ENCODE measurements at regions not wholly inside any gene's neighbourhood (a gene's known extent, or its start where the extent isn't known, plus 50 kb on each side); places are given as distances from the start of the nearest gene placed in this dataset.
A peak's percentile ranks its signal among the peaks of the same experiment; 100 is the strongest.

- no peak for DNase-seq
These were observed 133.4 kb upstream of the CDH4 start for GRCh38 chr20:61118429-61119224.

- no peak for DNase-seq
These were observed 132.8 kb upstream of the CDH4 start for GRCh38 chr20:61119273-61119672.

- DNase-seq = no peak
These were observed 132.2 kb upstream of the CDH4 start for GRCh38 chr20:61119794-61120410.

- peak; percentile 55 for DNase-seq
These were observed 131.2 kb upstream of the CDH4 start for GRCh38 chr20:61120595-61121515.

- no peak for DNase-seq
These were observed 130.4 kb upstream of the CDH4 start for GRCh38 chr20:61121661-61122060.

DNA sequence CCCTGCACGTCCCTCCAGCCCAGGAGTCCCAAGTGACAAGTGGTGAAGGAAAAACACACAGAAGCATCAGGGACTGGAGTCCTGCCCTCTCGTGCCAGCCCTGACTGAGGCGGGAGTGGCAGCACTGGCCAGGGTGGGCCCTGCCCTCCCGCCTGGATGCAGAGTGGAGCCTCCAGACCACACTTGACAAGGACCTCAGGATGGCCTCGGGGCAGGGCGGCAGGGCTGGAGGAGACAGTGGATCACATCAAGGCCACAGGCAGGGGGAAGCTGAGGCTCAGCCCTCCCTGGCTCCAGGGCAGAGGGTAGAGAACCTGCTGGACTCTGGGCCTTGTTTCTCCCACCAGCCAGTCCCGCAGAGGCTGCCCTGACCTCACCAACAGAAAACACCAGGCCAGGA, 128.8 kb upstream of the CDH4 start:
- DNase-seq = no peak

DNA sequence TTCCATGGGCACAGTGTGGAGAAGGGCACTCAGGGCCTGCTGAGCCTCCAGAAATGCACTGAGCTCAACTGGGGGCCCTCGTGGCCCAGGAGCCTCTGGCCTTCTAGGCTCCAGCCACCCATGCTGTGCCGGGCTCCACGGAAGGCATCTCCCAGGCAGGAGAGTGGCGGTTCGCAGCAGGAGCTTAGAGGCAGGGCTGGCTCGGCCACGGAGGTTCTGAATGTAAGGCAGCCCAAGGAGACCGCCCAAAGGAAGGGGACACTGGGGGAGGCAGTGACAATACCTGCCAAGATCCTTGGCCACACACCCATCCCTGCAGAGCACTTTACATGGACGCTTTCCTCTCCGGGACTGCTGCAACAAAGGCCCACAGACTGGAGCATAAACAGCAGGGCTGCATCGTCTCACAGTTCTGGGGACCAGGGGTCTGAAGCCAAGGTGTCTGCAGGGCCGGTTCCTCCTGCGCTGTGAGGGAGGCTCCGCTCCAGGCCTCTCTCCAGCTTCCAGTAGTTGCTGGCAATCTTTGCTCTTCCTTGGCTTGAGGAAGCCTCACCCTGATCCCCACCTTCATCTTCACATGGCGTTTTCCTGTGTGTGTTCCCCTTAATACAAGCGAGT, 128.2 kb upstream of the CDH4 start:
- no peak for DNase-seq

DNA sequence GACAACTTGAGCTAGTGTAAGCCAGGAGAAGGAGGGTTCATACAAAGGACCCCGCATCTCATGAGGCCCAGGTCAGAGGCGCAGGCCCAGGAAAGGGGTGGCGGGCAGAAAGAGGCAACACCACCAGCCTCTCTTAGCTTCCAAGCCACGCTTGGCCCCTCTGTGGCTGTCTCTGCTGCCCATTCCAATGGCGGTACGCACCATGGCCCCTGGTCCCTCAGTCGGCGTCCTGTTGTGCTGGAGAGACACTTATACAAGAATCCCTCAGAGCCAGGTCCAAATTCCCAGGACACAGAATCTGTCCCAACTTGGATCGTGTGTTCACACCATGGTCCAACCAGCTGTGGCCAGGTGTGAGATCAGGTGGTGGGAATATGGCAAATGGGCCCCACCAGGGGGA, 127.0 kb upstream of the CDH4 start:
- no peak for DNase-seq

- DNase-seq = no peak
These were observed 126.4 kb upstream of the CDH4 start for GRCh38 chr20:61125546-61126180.

DNA sequence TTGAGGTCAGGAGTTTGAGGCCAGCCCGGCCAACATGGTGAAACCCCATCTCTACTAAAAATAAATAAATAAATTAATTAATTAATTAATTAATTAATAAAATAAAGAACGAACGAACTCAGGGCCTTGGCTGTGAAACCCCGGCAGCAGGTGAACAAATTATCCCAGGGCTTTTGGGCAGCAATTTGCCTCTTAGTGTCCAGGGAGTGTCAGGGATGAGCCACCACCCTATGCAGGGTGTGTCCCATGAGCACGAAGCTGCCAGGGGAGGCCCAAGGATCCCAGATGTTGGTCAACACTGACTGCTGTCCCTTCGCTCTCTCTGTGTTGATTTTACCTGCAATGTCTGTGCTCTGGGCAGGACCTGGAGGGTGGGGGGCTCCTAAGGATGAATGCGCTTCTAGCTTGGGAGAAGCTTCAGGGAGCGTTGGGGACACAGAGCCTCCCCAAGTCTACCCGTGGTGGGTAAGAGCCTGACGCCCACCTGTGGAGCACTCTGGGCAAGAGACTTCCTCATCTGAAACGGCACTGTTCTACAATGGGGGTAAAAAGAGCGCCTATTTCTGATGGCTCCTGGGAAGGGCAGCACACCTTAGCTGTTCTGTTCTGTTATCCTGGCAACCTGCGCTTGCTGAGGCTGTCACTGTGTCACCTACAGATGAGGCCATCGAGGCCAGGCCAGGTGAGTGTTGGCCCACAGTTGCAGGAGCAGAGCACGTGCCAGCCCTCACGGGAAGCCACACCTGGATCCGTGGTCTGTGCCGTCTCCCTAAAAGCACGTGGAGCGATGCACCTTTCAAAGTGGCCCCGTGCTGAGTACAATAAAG, 125.5 kb upstream of the CDH4 start:
- no peak for DNase-seq

DNA sequence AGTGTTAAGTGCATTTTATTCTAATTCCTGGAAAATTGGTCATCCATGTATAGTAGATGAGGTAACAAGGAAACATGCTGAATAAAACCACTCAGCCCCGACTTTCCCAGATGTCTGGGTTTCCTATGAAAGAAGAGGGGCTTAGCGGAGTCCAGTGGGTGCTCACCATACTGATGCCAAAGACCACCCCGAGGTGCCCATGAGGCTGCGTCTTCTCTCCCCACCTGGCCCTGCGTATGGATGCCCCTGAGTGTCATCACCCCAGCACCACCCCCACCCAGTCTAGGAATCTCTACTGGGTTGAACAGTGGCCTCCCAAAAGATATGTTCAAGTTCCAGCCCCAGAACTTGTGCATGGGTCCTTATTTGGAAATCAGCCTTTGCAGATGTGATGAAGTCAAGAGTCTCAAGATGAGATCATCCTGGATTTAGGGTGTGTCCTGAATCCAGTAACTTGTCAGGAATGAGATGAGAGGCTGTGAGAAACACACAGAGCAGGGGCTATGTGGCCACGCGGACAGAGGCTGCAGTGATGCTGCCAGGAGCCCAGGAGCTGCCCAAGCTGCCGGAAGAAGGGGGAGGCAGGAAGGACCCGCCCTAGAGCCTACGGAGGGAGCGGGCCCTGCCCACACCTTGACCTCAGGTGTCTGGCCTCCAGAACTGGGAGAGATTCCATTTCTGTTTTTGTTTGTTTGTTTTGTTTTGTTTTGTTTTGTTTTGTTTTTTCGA, 124.6 kb upstream of the CDH4 start:
- no peak for DNase-seq

DNA sequence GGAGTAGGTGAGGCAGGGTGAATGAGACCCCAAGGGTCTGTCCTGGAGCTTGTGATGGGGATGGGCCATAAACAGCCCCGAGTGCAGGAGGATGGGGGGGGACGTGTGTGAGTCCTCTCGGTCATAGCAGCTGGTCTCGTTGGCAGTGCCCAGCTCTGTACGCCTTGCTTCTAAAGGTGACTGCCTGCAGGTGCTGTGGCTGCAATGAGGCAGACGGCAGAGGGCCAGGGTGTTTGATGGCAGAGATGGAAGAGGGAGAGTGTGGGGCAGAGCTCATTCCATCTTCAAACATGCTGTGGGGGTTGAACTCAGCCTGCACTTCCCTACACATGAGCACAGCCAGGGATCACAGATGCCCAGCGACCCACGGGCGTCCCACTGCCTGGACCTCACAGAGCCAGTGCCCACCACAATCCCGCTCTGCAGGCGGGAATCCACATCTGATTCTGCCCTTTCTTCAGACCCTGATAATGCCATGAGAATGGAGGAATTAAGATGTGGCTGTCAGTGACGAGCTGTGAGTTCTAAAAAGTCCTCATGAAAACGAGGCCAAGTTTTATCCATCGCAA, 123.3 kb upstream of the CDH4 start:
- DNase-seq = no peak

DNA sequence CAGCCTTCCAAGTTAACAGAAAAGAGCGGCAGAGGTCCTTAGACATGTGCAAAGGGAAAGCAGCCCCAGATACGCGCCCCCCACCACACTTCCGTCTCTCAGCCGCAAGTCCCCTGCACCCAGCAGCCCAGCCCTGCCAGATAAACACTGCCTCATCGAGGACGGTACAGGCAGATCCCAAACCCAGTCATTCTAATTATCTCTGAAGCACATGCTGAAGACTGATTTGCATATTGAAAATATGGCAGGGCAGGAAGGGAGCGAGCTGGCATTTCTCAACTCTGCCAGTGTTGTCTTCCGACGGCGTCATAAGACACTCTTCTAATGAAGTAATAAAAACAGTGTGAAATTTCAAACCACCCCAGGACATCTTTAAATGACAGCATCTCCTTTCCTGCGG, 122.8 kb upstream of the CDH4 start:
- DNase-seq = no peak

DNA sequence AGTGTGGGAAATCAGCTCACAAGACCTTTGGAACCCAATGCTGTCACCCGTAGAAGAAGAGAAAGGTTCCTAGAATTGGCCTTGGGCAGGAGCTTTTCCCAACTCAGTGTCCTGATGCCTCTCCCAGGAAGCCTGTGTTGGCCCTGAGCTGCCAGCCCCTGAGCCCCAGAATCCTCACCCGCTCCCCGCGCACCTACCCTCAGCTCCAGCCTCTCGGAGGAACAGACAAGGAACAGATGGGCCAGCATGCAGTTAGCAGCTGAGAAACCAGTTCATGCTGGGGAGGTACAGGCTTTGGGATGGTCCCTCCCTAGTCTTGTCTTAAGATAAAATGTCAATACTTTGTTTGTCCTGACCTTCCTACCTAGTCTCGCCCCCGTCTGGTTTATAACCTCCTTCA, 121.9 kb upstream of the CDH4 start:
- DNase-seq = no peak

GRCh38 chr20:61131944-61132343, 120.1 kb upstream of the CDH4 start:
- DNase-seq = no peak

DNA sequence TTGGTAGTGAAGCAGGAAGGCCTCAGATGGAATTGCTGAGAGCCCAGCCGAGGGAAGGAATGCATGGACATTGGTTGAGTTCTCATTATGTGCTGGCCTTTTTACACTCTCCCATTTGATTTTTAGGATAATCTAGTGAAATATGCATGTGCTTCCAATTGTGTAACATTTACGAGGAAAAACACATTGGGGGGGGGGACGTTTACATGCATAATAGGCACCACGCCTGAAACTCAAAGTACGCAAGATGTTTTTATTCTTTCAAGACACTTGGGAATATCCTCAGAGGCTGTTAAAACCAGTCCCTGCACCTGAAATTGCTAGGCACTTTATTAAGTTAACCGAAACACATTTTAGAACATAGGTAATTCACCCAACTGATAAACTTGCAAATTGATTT, 118.5 kb upstream of the CDH4 start:
- no peak for DNase-seq

GRCh38 chr20:61134296-61135030, 117.6 kb upstream of the CDH4 start:
- DNase-seq = no peak

DNA sequence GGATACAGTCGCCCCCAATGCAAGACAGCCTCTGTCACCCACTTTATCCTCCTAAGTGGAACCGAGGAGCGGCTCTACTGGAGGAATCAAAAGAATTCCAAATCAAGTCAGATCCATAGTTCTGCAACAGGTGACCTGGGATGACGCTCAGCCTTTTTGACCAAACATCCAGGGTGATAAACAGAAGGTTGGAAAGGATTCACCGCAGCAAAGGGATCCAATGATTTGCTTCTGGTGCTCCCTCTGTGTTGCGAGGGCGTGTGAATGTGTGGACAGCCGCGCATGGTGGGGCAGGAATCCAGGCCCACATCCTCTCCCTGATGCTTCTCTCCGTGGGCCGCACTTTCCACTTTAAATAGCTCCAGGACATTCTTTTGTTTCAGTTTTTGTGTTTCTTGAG, 116.8 kb upstream of the CDH4 start:
- no peak for DNase-seq

DNA sequence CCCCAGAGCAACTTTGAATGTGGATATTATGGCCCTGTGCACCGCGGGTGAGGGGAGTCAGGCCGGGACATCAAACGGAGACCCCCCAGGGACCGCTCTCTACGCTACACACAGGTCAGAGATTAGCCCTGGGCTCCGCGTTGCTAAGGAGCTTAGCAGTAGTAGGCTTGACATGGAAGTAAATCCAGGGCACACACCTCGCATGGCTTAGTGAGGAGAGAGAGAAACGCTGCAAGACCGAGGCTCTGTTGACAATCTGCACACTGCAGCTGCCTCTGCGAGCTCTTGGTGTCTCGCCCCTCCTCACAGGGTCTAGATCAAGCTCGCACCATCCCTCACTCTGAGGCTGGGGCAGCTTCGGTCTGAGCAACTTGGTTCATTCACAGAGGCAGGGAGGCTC, 116.1 kb upstream of the CDH4 start:
- no peak for DNase-seq

DNA sequence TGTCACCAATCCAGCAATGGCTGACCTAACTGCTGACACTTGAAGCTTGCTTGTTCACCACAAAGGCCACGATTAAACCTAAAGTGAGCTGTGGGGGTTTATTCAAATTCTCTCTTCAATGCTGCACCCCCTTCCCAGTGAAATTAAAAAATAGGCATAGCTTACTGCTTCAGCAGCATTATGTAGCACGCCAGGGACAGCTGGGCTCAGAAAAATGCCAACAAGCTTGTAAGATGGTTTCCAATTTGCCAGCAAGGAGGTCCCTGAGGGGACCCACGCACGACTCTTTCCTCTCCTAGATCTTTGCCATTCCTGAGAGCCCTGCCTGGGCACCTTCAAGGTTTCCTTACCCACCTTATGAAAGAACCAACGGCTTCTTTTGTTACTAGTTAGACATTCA, 113.5 kb upstream of the CDH4 start:
- DNase-seq = no peak

All from DMS79 (cell line).